Upper lobe of left lung (tissue), 4 donors: ENCODE measurements at regions not wholly inside any gene's neighbourhood (a gene's known extent, or its start where the extent isn't known, plus 50 kb on each side); places are given as distances from the start of the nearest gene placed in this dataset.

ENCODE experiments used
- POLR2A ChIP-seq, 4 donors: fragments of 450-650 bp; IDR thresholded peaks; one replicate each; pipeline ENCODE4 v1.5.1; 2016 to 2017; ENCODE audit warnings: antibody characterized with exemption in 4 of 4, mild to moderate bottlenecking in 2 of 4
- TF ChIP-seq, protein P1 (sequence below), 6 experiments: fragments of 450-650 bp in 4 of 6; fragments of 200-600 bp in 2 of 6; sonication (generic) in 2 of 6; IDR thresholded peaks; one replicate each; pipeline ENCODE4 v1.5.1; 2016 to 2019; ENCODE audit warnings: antibody characterized with exemption in 6 of 6

DNA sequence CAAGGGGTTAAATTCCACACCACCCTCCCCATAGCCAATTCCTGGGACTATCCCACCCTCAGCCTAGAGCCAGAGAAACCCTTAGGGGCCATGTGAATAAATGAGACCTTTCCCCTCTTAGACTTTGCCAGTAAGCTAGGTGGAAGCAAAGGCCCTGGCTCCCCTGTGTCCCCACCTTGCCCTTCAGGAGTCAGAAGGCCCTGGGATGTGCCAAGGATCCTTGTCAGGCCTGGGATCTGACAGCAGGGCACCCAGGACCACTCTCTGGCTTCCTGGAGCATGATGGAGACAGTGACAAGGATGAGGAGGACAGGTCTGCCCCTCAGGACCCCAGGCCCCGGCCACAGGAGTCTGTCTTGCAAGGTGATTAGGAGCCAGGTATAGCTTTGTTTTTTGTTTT lies 125.0 kb upstream of the HAND1 start:
- TF ChIP-seq, protein P1, sequence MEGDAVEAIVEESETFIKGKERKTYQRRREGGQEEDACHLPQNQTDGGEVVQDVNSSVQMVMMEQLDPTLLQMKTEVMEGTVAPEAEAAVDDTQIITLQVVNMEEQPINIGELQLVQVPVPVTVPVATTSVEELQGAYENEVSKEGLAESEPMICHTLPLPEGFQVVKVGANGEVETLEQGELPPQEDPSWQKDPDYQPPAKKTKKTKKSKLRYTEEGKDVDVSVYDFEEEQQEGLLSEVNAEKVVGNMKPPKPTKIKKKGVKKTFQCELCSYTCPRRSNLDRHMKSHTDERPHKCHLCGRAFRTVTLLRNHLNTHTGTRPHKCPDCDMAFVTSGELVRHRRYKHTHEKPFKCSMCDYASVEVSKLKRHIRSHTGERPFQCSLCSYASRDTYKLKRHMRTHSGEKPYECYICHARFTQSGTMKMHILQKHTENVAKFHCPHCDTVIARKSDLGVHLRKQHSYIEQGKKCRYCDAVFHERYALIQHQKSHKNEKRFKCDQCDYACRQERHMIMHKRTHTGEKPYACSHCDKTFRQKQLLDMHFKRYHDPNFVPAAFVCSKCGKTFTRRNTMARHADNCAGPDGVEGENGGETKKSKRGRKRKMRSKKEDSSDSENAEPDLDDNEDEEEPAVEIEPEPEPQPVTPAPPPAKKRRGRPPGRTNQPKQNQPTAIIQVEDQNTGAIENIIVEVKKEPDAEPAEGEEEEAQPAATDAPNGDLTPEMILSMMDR (IDR thresholded peaks at IDR 0.05), result no peak
- no peak for TF ChIP-seq POLR2A (IDR thresholded peaks at IDR 0.05)
